NCI-H1417 (cell line): ENCODE measurements at regions not wholly inside any gene's neighbourhood (a gene's known extent, or its start where the extent isn't known, plus 50 kb on each side); places are given as distances from the start of the nearest gene placed in this dataset.
"Not testable (repeated sequence)": the region's sequence is repeated elsewhere in the genome, so short reads cannot be mapped to it uniquely, and the experiment has no call there.

ENCODE experiments used
- DNase-seq, 3 experiments: peaks; one replicate each; lab custom pipeline; 2025; lab: John Stamatoyannopoulos, UW

DNA sequence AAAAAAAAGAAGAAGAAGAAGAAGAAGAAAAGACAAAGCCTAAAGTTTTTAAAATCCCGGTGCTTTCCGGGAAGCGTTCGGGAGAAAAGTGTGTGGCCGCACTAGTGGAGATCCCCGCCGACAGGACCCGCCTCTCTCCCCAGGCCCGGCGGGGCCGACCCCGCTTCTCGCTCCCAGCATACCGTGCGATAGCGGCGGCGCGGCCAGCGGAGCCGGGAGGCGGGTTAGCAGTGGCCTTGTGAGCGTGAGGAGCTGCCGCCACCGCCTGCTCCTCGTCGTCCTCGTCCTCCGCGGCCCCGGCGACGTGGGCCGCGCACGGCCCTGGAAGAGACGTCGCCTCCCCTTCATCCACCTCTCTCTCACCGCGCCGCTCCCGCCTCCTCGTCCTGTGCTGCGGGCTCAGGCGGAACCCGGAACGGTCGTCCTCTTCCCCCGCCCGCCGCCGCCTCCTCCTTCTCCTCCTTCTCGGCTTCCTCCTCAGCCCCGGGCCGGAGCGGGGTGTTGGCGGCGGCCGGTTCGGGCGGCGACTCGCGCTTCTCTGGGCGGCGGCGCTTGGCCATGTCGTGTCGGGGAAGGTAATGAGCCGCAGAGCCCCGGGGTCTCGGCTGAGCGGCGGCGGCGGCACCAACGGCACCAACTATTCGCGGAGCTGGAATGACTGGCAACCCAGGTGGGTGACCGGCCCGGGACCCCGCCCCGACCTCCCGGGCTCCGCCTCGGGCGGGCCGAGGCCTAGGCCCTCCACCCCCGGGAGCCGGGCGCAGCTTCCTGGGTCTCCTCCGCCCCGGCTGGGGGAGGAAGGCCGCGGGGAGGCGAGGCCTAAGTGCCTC lies 62.6 kb upstream of the CDR2 start:
- peak; percentile 44 to 83 (median 77) for DNase-seq

DNA sequence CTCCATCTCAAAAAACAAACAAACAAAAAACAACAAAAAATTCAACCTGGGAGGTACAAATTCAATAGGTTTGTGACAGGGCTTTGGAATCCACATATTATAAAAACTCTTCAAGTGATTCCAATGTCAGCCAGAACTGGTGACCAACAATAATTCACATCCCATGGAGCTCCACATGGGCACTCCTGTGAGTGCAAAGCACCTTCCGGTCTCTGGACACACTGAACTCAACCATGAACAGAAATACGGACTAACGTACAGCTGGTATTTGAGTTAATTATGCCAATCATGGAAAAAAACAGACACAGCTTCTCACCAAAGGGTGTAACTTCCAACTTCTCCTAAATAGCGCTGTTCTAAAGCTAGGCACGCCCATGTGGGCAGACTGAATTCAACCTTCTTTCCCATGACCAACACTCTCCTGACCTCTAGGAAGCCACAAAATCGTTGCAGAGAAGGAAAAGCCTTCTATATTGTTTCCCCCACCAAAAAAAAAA lies 62.0 kb upstream of the CDR2 start:
- DNase-seq: not testable (repeated sequence)

DNA sequence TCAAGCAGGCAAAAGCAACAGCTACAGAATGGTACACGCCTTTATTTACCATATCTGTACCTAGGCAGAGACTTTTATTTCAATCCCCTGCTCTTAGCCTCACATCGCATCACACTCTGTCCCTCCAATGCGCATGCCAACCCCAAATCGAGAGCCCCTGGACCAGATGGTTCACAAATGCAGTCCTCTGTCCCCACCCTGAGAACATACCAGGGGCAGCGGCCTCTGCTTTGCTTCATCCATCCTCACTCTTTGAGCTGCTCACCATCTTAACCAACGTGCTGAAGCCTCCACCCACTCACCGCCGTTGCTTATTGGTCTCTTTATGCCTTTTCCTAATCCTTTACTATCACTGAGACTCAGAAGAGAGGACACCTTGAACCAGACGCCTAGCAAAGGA lies 56.9 kb upstream of the CDR2 start:
- DNase-seq: not testable (repeated sequence)

DNA sequence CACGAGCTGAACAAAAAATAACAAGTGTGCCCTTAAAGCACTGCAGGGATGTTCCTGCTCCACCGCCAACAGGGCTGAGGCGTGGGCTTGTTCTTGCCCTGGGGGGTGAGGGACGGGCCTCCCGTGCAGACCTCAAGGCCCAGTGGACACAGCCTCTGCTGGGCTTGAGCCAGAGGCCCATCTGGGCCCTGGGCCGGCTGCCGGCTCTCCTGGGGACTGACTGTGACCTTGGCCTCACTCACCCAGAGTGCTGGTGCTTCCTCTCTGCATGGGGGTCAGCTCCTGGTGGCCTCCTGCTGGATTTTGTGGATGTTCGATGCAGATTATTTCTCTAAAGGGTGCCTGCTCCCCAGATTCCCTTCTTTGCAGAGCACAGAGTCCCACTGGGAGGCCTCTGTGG lies 54.2 kb upstream of the CDR2 start:
- no peak for DNase-seq

DNA sequence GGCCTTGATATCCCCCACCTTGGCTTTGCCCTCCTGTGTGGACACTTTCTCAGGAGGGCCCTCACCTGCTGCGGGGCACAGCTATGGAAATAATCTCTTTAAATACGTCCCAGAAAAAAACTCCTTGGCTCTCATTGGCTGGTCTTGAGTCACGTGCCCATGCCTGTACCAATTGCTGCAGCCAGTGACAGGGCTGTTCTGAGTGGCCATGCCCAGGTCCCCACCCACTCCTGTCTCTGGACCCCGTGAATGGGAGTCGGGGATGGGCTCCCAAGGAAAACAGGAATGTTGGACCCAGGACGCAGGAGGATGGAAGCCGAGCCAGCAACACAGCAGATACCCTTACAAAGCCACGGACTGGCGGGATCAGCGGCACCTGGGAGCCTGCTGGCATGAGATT lies 53.1 kb upstream of the CDR2 start:
- DNase-seq: no peak

DNA sequence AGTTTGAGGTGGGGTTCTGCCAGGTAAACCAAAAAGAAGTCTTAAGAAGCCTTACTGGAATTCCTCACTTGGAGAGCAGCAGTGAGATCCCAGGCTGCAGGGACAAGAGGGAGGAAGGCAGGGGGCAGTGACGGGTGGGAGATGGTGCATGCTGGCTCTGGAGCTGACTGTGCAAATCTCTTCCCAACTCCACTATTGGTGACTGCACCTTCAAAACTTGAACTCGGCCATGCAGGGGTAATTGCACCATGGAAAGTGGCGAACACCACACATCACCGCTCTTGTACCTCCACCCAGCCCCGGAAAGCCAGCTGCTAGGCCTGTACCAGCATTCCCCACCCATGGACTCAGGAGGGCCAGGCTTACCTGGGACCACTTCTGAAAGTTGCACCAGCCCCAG lies 51.4 kb upstream of the CDR2 start:
- no peak for DNase-seq

DNA sequence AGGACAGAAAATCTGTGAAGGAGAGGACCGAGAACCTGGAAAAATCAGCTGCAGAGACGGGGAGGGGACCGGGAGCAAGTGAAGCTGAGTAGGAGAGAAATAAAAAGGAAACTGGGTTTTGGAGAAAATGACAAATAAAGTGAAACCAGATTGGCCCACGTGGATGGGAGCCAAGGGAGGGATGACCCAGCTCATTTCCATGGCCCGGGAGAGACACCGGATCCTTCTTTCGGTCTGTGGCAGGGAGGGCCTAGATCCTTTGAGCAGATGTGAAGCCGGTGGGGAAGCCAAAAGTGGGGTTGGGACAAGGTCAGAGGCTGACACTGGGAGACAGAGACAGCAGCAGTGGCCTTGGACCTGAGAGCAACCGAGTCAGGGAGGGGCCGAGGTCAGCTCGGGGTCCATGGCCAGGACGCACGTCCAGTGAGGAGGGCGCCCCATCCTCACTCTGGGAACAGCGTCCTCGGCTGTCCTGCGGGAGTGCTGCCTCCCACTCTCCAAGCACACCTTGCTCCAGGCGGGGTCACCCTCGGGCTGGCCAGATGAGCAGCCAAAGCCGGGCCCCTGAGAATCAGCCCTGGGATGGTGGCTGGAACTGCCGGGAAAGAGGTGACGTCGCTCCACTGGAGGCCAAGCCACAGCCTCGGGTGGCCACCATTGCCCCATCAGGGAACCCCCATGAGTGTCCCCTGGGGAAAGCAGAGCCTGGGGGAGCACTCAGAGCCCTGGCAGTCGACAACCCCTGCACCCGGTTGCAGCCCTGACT lies 50.8 kb upstream of the CDR2 start:
- DNase-seq: no peak

DNA sequence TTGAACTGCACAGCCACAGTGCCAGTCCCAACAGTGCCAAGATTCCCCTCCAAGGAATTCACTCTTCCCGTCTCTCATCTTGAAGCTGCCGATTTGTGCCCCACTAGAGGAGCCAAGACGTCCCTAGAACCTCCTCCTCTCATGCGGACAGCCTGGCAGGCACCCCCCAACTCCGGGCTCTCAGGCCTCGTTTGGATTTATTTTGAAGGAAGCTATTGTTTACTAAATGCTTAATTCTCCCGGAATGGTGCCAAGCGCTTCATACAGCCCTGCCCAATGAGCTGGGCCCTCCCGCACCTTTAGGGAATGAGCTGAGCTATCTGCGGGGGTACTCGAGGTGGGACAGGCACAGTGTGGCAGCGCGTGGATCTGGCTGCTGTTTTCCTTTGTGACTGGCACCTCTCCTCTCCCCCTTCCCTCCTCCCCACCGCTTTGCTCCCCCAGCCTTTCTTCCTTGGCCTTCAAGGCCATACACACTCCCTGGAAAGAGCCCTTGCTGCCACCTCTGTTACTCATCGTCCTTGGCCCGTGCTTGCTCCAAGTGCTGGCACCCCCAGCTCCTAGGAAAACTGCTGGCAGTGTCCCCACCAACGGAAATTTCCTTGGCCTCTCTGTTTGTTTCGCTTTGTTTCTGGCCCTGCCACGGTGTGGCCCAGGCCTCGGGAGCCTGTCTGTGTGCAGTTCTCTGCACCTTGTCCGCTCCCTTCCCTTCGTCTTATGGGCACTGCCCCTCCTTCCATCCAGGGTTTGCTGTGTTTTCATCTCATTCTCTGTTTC lies 49.9 kb upstream of the CDR2 start:
- no peak for DNase-seq
